GM18858 (cell line): ENCODE measurements at regions not wholly inside any gene's neighbourhood (a gene's known extent, or its start where the extent isn't known, plus 50 kb on each side); places are given as distances from the start of the nearest gene placed in this dataset.
"Not testable (repeated sequence)": the region's sequence is repeated elsewhere in the genome, so short reads cannot be mapped to it uniquely, and the experiment has no call there.

ENCODE experiments used
- ATAC-seq: cut with Tn5 transposase; IDR thresholded peaks from one replicate; pipeline ENCODE4 v1.9.1; 2021; ENCODE audit not compliant: unreplicated experiment

GRCh38 chr3:145294572-145294971, 866.4 kb downstream of the PLOD2 start:
- ATAC-seq, result no peak

GRCh38 chr3:145307272-145307671, 853.7 kb downstream of the PLOD2 start:
- no peak for ATAC-seq

- ATAC-seq, result no peak
Observed at GRCh38 chr3:145313751-145314150, 847.2 kb downstream of the PLOD2 start.

GRCh38 chr3:145316253-145316652, 844.7 kb downstream of the PLOD2 start:
- ATAC-seq, result not testable (repeated sequence)

- ATAC-seq, result no peak
Observed at GRCh38 chr3:145326666-145327065, 834.3 kb downstream of the PLOD2 start.

- ATAC-seq, result not testable (repeated sequence)
Observed at GRCh38 chr3:145333427-145333826, 827.6 kb downstream of the PLOD2 start.

GRCh38 chr3:145333931-145334330, 827.1 kb downstream of the PLOD2 start:
- no peak for ATAC-seq

GRCh38 chr3:145355206-145355605, 805.8 kb downstream of the PLOD2 start:
- ATAC-seq, result no peak

- no peak for ATAC-seq
Observed at GRCh38 chr3:145357453-145357852, 803.5 kb downstream of the PLOD2 start.

- no peak for ATAC-seq
Observed at GRCh38 chr3:145359040-145359439, 801.9 kb downstream of the PLOD2 start.

- ATAC-seq, result no peak
Observed at GRCh38 chr3:145368748-145369147, 792.2 kb downstream of the PLOD2 start.

GRCh38 chr3:145370870-145371269, 790.1 kb downstream of the PLOD2 start:
- ATAC-seq, result no peak

- ATAC-seq, result no peak
Observed at GRCh38 chr3:145377301-145377700, 783.7 kb downstream of the PLOD2 start.

GRCh38 chr3:145383416-145383815, 777.6 kb downstream of the PLOD2 start:
- no peak for ATAC-seq

GRCh38 chr3:145384307-145384706, 776.7 kb downstream of the PLOD2 start:
- no peak for ATAC-seq

- no peak for ATAC-seq
Observed at GRCh38 chr3:145387211-145387610, 773.8 kb downstream of the PLOD2 start.

GRCh38 chr3:145395421-145395820, 765.6 kb downstream of the PLOD2 start:
- ATAC-seq, result no peak

GRCh38 chr3:145411605-145412004, 749.4 kb downstream of the PLOD2 start:
- ATAC-seq, result no peak

- ATAC-seq, result no peak
Observed at GRCh38 chr3:145417678-145418077, 743.3 kb downstream of the PLOD2 start.

GRCh38 chr3:145422556-145422955, 738.4 kb downstream of the PLOD2 start:
- ATAC-seq, result no peak

GRCh38 chr3:145427355-145427754, 733.6 kb downstream of the PLOD2 start:
- ATAC-seq, result no peak

- ATAC-seq, result no peak
Observed at GRCh38 chr3:145429546-145429945, 731.4 kb downstream of the PLOD2 start.

GRCh38 chr3:145448436-145448835, 712.5 kb downstream of the PLOD2 start:
- no peak for ATAC-seq
